ENCODE measurements at regions not wholly inside any gene's neighbourhood (a gene's known extent, or its start where the extent isn't known, plus 50 kb on each side); places are given as distances from the start of the nearest gene placed in this dataset.
"Not testable (repeated sequence)": the region's sequence is repeated elsewhere in the genome, so short reads cannot be mapped to it uniquely, and the experiment has no call there.

DNA sequence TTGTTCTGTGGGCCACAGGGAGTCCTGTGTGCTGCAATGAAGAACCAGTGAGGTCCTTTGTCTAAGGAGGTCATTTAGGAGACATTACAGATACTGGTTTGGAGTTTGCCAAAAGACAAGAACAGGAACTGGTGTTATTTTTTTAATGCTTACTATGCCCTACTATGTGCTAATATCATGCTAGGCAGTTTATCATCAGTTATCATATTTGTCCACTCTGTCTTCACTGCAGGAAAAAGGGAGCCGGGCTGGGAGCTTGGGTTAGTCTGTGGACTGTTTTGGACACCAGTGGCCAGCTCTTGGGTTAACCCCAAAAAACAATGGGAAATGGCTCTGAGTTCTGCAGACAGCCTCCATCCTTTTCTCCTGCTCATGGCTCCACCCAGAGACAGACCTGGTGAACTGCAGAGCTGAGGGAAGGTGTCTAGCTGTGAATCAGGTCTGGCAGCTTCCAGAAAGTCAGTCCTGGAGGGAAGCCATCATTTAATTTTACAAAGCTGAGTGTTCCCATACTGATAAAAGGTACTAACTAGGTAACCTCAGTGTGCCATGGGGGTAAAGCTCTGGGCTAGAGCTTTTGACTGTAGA, 101.2 kb upstream of the ZNF746 start:
- Histone ChIP-seq H3K4me1 (peaks cover 0 to 31% (median 23%) of the 10 kb centered on the region in 6 donors), H3K36me3 (peaks cover 0 to 80% (median 24%) of the 10 kb centered on the region in 6 donors), H3K9me3 (no peaks in the 10 kb centered on the region), H3K4me3 (no peak overlapping the region), H3K27me3 (replicated peaks in 1 of 7) (no peaks in the 10 kb centered on the region), H3K27ac (no peak overlapping the region)
- TF ChIP-seq, protein P1, sequence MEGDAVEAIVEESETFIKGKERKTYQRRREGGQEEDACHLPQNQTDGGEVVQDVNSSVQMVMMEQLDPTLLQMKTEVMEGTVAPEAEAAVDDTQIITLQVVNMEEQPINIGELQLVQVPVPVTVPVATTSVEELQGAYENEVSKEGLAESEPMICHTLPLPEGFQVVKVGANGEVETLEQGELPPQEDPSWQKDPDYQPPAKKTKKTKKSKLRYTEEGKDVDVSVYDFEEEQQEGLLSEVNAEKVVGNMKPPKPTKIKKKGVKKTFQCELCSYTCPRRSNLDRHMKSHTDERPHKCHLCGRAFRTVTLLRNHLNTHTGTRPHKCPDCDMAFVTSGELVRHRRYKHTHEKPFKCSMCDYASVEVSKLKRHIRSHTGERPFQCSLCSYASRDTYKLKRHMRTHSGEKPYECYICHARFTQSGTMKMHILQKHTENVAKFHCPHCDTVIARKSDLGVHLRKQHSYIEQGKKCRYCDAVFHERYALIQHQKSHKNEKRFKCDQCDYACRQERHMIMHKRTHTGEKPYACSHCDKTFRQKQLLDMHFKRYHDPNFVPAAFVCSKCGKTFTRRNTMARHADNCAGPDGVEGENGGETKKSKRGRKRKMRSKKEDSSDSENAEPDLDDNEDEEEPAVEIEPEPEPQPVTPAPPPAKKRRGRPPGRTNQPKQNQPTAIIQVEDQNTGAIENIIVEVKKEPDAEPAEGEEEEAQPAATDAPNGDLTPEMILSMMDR (IDR thresholded peaks at IDR 0.05 in 8 of 11, conservative IDR thresholded peaks at IDR 0.05 in 3 of 11), result peak in 2 of 11 experiments; percentile 13 to 26
- TF ChIP-seq POLR2A (IDR thresholded peaks at IDR 0.05), result no peak
- intact Hi-C loops (cut with DNase I; ENCODE audit: low total_unique reads), result no loop called here
- DNase-seq, result no peak
- WGBS, 5 donors, result 97 to 100% (median 97%) methylated on average over 1 of the region's 1 CpG

DNA sequence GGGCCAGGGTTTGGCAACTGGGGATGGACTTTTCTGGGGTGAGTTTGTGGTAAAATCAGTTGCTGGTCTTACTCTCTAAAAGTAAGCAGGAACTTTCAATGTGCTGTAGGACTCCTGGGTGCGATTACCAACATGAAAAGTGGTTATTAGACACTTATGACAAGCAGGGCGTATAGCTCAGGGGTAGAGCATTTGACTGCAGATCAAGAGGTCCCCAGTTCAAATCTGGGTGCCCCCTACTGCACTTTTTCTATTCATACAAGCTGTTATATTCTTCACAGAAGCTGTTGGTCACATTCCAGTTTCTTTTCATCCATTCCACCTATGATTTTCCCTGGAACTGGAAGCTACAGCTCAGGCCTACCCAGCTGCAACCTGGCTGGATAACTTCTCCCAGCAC, 100.2 kb upstream of the ZNF746 start:
- DNase-seq; H3K4me3 ChIP-seq; H3K9me3 ChIP-seq; intact Hi-C loops (cut with DNase I; ENCODE audit: low total_unique reads); H3K27me3 ChIP-seq (replicated peaks in 1 of 7); H3K27ac ChIP-seq: not testable (repeated sequence)
- 97 to 100% (median 100%) methylated on average over 2 of the region's 2 CpGs for WGBS, 5 donors
- H3K4me1 ChIP-seq, result peaks cover 0 to 31% (median 23%) of the 10 kb centered on the region in 6 donors
- H3K36me3 ChIP-seq, result peaks cover 0 to 79% (median 27%) of the 10 kb centered on the region in 6 donors

DNA sequence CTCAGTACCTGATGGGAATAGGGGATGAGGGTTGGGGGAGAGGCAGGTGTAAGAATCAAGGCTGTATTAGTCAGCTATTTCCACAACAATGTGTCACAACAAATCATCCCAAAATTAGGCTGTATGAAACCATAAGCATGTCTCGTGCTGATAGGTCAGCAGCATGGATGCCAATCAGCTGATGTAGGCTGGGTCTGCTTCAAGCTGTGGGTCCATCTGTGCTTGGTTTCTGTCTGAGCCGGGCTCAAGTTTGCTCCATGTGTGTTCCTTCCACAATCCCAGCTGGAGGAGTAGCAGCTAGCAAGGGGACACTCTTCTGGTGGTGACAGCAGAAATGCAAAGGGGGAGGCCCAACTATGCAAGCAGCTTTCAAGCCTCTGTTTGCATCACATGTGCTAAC, 97.9 kb upstream of the ZNF746 start:
- 84 to 95% (median 92%) methylated on average over 2 of the region's 2 CpGs for WGBS, 5 donors
- Histone ChIP-seq H3K27ac (no peak overlapping the region), H3K36me3 (peaks cover 0 to 80% (median 23%) of the 10 kb centered on the region in 6 donors), H3K9me3 (no peaks in the 10 kb centered on the region), H3K4me1 (peaks cover 0 to 18% (median 15%) of the 10 kb centered on the region in 6 donors), H3K4me3 (no peak overlapping the region), H3K27me3 (replicated peaks in 1 of 7) (no peaks in the 10 kb centered on the region)
- no peak for DNase-seq
- intact Hi-C loops (cut with DNase I; ENCODE audit: low total_unique reads), result no loop called here
- no peak for TF ChIP-seq POLR2AphosphoS5 (IDR thresholded peaks at IDR 0.05)
- TF ChIP-seq POLR2A (IDR thresholded peaks at IDR 0.05), result no peak
- TF ChIP-seq, protein P1 (IDR thresholded peaks at IDR 0.05 in 8 of 11, conservative IDR thresholded peaks at IDR 0.05 in 3 of 11), result no peak

DNA sequence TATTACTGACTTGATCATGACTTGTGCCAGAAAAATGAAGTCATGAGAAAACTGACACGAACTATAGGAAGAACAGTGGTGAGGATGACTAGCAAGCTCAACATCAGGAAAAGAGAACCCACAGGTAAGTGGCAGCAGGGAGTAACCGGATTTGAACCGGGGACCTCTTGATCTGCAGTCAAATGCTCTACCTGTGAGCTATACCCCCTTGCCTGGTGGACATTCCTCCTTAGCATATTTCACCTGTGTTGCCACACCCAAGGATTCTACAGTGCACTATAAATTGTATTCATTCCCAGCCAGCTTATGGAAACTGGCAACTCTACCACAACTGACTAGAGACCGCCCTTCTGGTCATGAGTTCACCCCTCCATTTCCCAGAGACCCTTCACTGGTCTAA, 97.5 kb upstream of the ZNF746 start:
- Histone ChIP-seq H3K27ac (no peak overlapping the region), H3K36me3 (peaks cover 0 to 85% (median 24%) of the 10 kb centered on the region in 6 donors), H3K4me3 (no peak overlapping the region), H3K27me3 (replicated peaks in 1 of 7) (no peaks in the 10 kb centered on the region), H3K4me1 (peaks cover 0 to 13% (median 11%) of the 10 kb centered on the region in 6 donors), H3K9me3 (no peaks in the 10 kb centered on the region)
- WGBS, 5 donors, result 95 to 99% (median 98%) methylated on average over 4 of the region's 4 CpGs
- intact Hi-C loops (cut with DNase I; ENCODE audit: low total_unique reads), result no loop called here
- no peak for DNase-seq
- TF ChIP-seq POLR2AphosphoS5 (IDR thresholded peaks at IDR 0.05), result no peak
- TF ChIP-seq, protein P1 (IDR thresholded peaks at IDR 0.05 in 8 of 11, conservative IDR thresholded peaks at IDR 0.05 in 3 of 11), result no peak
- no peak for TF ChIP-seq POLR2A (IDR thresholded peaks at IDR 0.05)

All from spleen (tissue), 11 donors.